T47D (cell line): ENCODE measurements at regions not wholly inside any gene's neighbourhood (a gene's known extent, or its start where the extent isn't known, plus 50 kb on each side); places are given as distances from the start of the nearest gene placed in this dataset.

Source experiments
- DNase-seq, 2 experiments: peaks; one replicate each; pipeline versions ENCODE4 v3.0.0 to v3.0.0-alpha.2; 2011 to 2012; ENCODE audit warnings: low read depth in 1 of 2, low spot score in 1 of 2
- JUND ChIP-seq: IDR thresholded peaks from 2 replicates; pipeline ENCODE4 v1.6.1; 2012; ENCODE audit warnings: low read depth
- in situ Hi-C: cut with HindIII; loops from 2 replicates; pipeline ENCODE4 v1.10.0; 2016; ENCODE audit warnings: low sequenced_read_pairs, low pct_unique_long_range_greater_than_20kb

DNA sequence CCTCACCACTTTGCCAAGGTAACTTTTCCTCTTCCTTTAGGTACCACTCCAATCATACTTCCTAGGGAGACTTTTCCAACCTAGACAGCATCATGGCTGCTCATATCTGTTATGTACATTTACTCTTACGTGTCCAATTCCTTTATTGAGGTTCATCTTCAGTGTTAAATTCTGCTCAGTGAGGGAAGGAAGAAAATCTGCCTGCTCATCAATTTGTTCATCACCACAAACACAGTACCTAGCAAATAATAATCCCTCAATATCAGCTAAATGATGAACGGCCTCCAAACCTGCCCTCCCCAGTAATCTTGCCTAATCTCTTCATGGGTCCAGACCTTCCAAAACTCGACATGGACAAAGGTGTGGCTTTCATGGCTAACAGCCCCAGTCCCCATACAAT lies 380.8 kb downstream of the KCTD12 start:
- in situ Hi-C loops = no loop called here
- no peak for TF ChIP-seq JUND
- DNase-seq = no peak

- no peak for TF ChIP-seq JUND
- no peak for DNase-seq
- in situ Hi-C loops = no loop called here
Observed at GRCh38 chr13:76503766-76504165, 382.4 kb downstream of the KCTD12 start.

GRCh38 chr13:76503291-76503690 lies 382.9 kb downstream of the KCTD12 start:
- no peak for TF ChIP-seq JUND
- in situ Hi-C loops = no loop called here
- DNase-seq = no peak

- no peak for DNase-seq
- in situ Hi-C loops = no loop called here
- no peak for TF ChIP-seq JUND
Observed at GRCh38 chr13:76500894-76501293, 385.3 kb downstream of the KCTD12 start.

DNA sequence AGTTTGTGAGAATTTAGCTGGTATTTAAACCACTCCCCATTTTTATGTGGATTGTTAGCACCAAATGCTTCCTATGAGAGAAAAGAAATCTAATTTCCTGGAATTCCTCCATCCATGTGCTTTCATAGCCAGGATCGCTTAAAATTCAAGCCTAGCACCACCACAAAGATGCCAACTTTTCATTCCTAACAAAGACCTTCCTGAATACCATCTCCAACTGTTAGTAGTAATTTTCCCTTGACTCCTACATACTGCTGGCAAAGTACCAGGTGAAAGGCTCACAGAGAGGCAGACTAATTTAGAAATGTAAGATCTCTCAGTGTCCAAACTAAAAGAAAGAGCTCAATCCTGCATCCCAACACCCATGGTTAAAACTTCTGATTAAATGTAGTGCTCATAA lies 386.3 kb downstream of the KCTD12 start:
- no peak for DNase-seq
- TF ChIP-seq JUND = no peak
- in situ Hi-C loops = no loop called here

GRCh38 chr13:76489274-76489673 lies 396.9 kb downstream of the KCTD12 start:
- no peak for DNase-seq
- in situ Hi-C loops = no loop called here
- no peak for TF ChIP-seq JUND

GRCh38 chr13:76481738-76482137 lies 404.5 kb downstream of the KCTD12 start:
- in situ Hi-C loops = no loop called here
- DNase-seq = no peak
- TF ChIP-seq JUND = no peak

DNA sequence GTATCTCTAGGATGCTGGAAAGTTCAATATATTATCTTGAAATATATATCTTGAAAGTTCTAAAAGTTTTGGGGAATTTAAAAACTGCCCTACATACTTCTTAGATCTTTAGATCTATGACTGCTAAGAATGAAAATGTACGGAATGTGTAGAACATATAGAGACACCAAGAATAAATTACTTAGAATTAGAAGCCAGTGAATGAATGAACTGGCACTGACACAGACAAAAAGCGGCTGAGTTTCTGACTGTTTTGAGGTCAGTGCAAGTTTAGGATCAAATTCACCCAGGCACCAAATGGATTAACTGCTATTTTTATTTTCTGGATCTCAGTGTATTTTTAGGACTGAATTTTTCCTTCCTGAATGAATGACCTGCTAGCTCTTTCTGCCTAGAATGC lies 411.2 kb downstream of the KCTD12 start:
- no peak for TF ChIP-seq JUND
- in situ Hi-C loops = no loop called here
- DNase-seq = no peak

GRCh38 chr13:76474356-76474755 lies 411.8 kb downstream of the KCTD12 start:
- in situ Hi-C loops = no loop called here
- TF ChIP-seq JUND = no peak
- no peak for DNase-seq

DNA sequence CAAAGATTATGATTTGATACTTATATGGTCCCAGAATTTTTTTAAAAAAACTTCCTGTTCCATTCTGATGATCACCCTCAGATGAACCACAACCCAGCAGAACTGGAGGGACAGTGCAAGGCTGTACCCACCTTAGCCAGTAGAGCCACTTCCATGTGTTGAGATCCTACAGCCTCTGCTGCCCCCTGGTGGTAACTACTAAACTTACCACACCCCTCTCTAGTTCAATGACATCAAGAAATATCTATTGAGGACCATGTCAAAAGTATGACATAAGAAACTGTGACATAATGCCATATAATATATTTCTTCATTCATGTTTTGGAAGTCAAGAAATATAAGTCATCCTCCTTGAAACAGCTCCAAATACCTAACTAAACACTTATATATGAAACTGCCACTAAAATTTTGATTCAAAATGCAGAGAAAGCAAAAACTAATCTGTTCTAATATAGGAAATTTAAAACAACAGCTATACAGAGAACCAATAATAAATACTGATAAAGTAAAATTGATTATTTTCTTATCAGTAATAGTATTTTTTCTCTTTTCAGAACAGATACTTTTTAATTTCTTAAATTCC lies 412.6 kb downstream of the KCTD12 start:
- TF ChIP-seq JUND = no peak
- peak; percentile 17 to 82 for DNase-seq
- in situ Hi-C loops = no loop called here

DNA sequence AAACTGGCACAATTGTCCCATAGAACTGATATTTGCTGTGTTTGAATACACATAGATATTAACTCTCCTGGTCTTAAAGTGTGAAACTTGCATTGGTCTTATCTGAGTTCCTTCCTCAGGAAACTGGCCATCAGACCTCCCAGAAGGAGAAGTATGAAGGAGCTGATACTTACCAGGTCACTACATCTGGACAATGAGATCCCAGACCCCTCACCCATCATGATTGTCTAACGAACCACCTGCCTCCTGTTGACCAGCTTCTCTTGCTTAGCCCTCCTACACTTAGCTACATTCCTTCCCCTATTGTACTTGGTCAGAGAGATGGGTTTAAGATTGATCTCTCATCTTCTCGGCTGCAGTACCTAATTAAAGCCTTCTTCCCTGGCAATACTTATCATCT lies 413.3 kb downstream of the KCTD12 start:
- DNase-seq = no peak
- no peak for TF ChIP-seq JUND
- in situ Hi-C loops = no loop called here

DNA sequence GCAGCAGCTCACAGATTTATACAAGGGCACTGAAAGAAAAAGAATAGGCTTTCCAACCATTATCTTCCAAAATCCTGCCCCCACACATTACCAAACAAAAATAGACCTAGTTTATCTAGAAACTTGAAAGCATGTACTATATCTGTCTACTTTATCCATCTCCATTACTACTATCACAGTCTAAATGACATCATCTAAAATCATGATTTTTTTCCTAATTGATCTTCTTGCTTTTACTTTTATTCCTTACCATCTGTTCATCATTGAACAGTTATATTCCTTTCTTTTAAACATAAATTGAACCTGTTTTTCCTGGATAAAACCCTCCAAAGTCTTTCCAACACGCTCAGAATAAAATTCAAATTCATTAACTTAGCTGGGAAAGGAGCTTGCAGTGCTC lies 414.7 kb downstream of the KCTD12 start:
- in situ Hi-C loops = no loop called here
- DNase-seq = no peak
- TF ChIP-seq JUND = no peak

- no peak for TF ChIP-seq JUND
- DNase-seq = no peak
- in situ Hi-C loops = no loop called here
Observed at GRCh38 chr13:76470991-76471390, 415.2 kb downstream of the KCTD12 start.

DNA sequence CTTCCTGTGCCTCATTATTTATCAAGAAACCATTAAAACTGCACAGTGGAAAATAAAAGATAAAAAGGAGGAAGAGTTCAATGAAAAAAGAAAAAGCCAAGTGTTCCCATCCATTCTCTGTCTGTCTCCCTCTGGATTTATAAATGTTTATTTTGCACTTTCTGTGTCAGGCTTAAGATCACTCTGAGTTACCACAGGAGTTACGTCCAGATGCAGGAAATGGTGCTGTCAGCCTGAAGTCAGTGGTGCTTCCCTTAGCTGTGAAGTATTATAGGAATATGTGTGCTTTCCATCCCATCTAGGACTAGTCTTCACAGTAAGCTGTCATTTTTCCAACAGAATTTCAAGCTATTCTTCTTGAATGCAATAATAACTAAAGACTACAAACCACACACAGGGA lies 420.2 kb downstream of the KCTD12 start:
- in situ Hi-C loops = no loop called here
- TF ChIP-seq JUND = no peak
- no peak for DNase-seq

DNA sequence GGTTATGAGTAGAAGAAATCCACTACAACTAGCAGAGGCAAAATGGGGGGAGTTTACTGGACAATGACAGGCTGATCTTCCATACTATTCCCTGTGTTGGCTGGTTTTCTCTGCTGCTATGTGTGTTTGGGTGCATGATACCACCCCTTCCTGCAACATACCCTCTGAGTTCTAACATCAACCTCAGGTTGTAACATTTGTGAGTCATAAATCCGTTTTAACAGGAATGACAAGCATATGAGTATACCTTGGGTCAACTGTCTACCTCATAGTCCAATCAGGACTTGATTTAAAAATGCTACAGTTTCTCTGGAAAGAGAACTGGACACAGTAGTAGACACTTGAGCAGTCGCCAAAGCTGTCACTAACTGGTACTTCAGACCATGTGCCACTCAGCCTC lies 422.9 kb downstream of the KCTD12 start:
- TF ChIP-seq JUND = no peak
- in situ Hi-C loops = no loop called here
- no peak for DNase-seq
